GM12878 (cell line): ENCODE measurements at regions not wholly inside any gene's neighbourhood (a gene's known extent, or its start where the extent isn't known, plus 50 kb on each side); places are given as distances from the start of the nearest gene placed in this dataset.

Experiments used
- CHD1 ChIP-seq: IDR thresholded peaks from 2 replicates; pipeline ENCODE4 v1.6.1; 2012; ENCODE audit warnings: low read depth, low read length, improper control_type of control experiment
- CREB1 ChIP-seq: IDR thresholded peaks from 2 replicates; pipeline ENCODE4 v1.6.1; 2012; ENCODE audit warnings: low read depth, mild to moderate bottlenecking, inconsistent platforms
- ETV6 ChIP-seq, 2 experiments: fragments of 450-650 bp in 1 of 2; IDR thresholded peaks in 1 of 2; conservative IDR thresholded peaks in 1 of 2; 2 replicates each; pipeline ENCODE4 v1.6.1; 2014; ENCODE audit warnings: antibody characterized with exemption in 1 of 2, borderline replicate concordance in 1 of 2, low read depth in 1 of 2, mild to moderate bottlenecking in 1 of 2, moderate library complexity in 1 of 2
- POLR2A ChIP-seq: IDR thresholded peaks from 2 replicates; pipeline ENCODE4 v1.6.1; 2011; ENCODE audit warnings: low read depth, mild to moderate bottlenecking, low read length
- RAD21 ChIP-seq: IDR thresholded peaks from 2 replicates; pipeline ENCODE4 v1.6.1; 2011; ENCODE audit warnings: mild to moderate bottlenecking, low read depth, low read length, moderate library complexity; ENCODE audit not compliant: insufficient read depth
- SPI1 ChIP-seq: IDR thresholded peaks from 2 replicates; pipeline ENCODE4 v1.6.1; 2011; ENCODE audit warnings: low read depth, mild to moderate bottlenecking, low read length, moderate library complexity, borderline replicate concordance; ENCODE audit not compliant: insufficient read depth
- WRNIP1 ChIP-seq: IDR thresholded peaks from 2 replicates; pipeline ENCODE4 v1.6.1; 2011; ENCODE audit warnings: low read depth, low read length, improper control_type of control experiment, borderline replicate concordance
- YY1 ChIP-seq: IDR thresholded peaks from 2 replicates; pipeline ENCODE4 v1.6.1; 2011; ENCODE audit warnings: low read depth, mild to moderate bottlenecking, low read length
- ZNF24 ChIP-seq: fragments of 450-650 bp; IDR thresholded peaks from 2 replicates; pipeline ENCODE4 v1.6.1; 2017; ENCODE audit warnings: antibody characterized with exemption, mild to moderate bottlenecking
- ZNF274 ChIP-seq: IDR thresholded peaks from one replicate; pipeline ENCODE4 v1.8.0; 2011; ENCODE audit not compliant: insufficient read length, insufficient read depth
- TF ChIP-seq, protein P1 (sequence below), 3 experiments: IDR thresholded peaks in 2 of 3; conservative IDR thresholded peaks in 1 of 3; 2 replicates each; pipeline ENCODE4 v1.5.1; 2011; ENCODE audit warnings: low read depth in 3 of 3, low read length in 3 of 3, mild to moderate bottlenecking in 3 of 3, control low read depth in 2 of 3, moderate library complexity in 2 of 3, inconsistent platforms in 1 of 3, mixed read lengths in 1 of 3; ENCODE audit not compliant: control insufficient read depth in 2 of 3, insufficient read depth in 1 of 3; ENCODE audit errors: extremely low read depth in 1 of 3
- TF ChIP-seq, protein P2 (sequence below): fragments of 450-650 bp; formaldehyde crosslinking; IDR thresholded peaks from 2 replicates; pipeline ENCODE4 v1.4.0; 2020; ENCODE audit warnings: mild to moderate bottlenecking, moderate library complexity
- TF ChIP-seq, protein P3 (sequence below): IDR thresholded peaks from 2 replicates; pipeline ENCODE4 v1.6.1; 2012; ENCODE audit warnings: mild to moderate bottlenecking, low read depth, low read length
- TF ChIP-seq, protein P4 (sequence below): IDR thresholded peaks from 2 replicates; pipeline ENCODE4 v1.6.1; 2011; ENCODE audit warnings: low read depth, mild to moderate bottlenecking, low read length, moderate library complexity, borderline replicate concordance; ENCODE audit errors: extremely low read depth

DNA sequence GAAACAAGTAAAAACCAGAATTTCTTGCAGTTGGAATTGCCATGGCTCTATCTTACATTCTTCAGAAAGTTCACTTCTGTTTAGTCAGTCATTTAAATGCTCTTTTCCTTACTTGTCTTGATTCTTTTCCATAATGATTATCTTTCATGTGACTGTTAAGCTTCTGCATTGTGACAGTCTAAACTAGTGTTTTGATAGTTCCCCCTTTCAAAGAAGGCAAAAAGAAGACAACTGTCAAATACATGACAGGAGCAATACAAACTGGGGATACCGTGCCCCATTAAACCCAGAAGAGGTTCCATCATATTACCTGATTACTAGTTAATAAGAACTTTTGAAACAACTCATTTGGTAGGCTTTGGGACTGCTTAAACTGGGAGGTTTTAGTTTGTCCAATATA, 476.2 kb downstream of the PCDH19 start:
- TF ChIP-seq, protein P1, sequence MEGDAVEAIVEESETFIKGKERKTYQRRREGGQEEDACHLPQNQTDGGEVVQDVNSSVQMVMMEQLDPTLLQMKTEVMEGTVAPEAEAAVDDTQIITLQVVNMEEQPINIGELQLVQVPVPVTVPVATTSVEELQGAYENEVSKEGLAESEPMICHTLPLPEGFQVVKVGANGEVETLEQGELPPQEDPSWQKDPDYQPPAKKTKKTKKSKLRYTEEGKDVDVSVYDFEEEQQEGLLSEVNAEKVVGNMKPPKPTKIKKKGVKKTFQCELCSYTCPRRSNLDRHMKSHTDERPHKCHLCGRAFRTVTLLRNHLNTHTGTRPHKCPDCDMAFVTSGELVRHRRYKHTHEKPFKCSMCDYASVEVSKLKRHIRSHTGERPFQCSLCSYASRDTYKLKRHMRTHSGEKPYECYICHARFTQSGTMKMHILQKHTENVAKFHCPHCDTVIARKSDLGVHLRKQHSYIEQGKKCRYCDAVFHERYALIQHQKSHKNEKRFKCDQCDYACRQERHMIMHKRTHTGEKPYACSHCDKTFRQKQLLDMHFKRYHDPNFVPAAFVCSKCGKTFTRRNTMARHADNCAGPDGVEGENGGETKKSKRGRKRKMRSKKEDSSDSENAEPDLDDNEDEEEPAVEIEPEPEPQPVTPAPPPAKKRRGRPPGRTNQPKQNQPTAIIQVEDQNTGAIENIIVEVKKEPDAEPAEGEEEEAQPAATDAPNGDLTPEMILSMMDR (IDR thresholded peaks at IDR 0.05 in 2 of 3, conservative IDR thresholded peaks at IDR 0.05 in 1 of 3; ENCODE audit: control insufficient read depth in 2 of 3, extremely low read depth in 1 of 3, insufficient read depth in 1 of 3, low read depth in 3 of 3, low read length in 3 of 3): no peak
- TF ChIP-seq POLR2A (no peak), ZNF274 (no peak), CHD1 (no peak), ETV6 (conservative IDR thresholded peaks at IDR 0.05 in 1 of 2, IDR thresholded peaks at IDR 0.05 in 1 of 2; ENCODE audit: borderline replicate concordance in 1 of 2, low read depth in 1 of 2) (no peak), WRNIP1 (no peak), ZNF24 (no peak), CREB1 (no peak), SPI1 (no peak), YY1 (no peak), RAD21 (no peak)
- TF ChIP-seq, protein P2, sequence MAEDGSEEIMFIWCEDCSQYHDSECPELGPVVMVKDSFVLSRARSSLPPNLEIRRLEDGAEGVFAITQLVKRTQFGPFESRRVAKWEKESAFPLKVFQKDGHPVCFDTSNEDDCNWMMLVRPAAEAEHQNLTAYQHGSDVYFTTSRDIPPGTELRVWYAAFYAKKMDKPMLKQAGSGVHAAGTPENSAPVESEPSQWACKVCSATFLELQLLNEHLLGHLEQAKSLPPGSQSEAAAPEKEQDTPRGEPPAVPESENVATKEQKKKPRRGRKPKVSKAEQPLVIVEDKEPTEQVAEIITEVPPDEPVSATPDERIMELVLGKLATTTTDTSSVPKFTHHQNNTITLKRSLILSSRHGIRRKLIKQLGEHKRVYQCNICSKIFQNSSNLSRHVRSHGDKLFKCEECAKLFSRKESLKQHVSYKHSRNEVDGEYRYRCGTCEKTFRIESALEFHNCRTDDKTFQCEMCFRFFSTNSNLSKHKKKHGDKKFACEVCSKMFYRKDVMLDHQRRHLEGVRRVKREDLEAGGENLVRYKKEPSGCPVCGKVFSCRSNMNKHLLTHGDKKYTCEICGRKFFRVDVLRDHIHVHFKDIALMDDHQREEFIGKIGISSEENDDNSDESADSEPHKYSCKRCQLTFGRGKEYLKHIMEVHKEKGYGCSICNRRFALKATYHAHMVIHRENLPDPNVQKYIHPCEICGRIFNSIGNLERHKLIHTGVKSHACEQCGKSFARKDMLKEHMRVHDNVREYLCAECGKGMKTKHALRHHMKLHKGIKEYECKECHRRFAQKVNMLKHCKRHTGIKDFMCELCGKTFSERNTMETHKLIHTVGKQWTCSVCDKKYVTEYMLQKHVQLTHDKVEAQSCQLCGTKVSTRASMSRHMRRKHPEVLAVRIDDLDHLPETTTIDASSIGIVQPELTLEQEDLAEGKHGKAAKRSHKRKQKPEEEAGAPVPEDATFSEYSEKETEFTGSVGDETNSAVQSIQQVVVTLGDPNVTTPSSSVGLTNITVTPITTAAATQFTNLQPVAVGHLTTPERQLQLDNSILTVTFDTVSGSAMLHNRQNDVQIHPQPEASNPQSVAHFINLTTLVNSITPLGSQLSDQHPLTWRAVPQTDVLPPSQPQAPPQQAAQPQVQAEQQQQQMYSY (CRISPR knock-in tag): no peak
- TF ChIP-seq, protein P3, sequence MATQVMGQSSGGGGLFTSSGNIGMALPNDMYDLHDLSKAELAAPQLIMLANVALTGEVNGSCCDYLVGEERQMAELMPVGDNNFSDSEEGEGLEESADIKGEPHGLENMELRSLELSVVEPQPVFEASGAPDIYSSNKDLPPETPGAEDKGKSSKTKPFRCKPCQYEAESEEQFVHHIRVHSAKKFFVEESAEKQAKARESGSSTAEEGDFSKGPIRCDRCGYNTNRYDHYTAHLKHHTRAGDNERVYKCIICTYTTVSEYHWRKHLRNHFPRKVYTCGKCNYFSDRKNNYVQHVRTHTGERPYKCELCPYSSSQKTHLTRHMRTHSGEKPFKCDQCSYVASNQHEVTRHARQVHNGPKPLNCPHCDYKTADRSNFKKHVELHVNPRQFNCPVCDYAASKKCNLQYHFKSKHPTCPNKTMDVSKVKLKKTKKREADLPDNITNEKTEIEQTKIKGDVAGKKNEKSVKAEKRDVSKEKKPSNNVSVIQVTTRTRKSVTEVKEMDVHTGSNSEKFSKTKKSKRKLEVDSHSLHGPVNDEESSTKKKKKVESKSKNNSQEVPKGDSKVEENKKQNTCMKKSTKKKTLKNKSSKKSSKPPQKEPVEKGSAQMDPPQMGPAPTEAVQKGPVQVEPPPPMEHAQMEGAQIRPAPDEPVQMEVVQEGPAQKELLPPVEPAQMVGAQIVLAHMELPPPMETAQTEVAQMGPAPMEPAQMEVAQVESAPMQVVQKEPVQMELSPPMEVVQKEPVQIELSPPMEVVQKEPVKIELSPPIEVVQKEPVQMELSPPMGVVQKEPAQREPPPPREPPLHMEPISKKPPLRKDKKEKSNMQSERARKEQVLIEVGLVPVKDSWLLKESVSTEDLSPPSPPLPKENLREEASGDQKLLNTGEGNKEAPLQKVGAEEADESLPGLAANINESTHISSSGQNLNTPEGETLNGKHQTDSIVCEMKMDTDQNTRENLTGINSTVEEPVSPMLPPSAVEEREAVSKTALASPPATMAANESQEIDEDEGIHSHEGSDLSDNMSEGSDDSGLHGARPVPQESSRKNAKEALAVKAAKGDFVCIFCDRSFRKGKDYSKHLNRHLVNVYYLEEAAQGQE: no peak
- TF ChIP-seq, protein P4, sequence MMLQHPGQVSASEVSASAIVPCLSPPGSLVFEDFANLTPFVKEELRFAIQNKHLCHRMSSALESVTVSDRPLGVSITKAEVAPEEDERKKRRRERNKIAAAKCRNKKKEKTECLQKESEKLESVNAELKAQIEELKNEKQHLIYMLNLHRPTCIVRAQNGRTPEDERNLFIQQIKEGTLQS: no peak
